Esophagus squamous epithelium (tissue), 4 donors: ENCODE measurements at regions not wholly inside any gene's neighbourhood (a gene's known extent, or its start where the extent isn't known, plus 50 kb on each side); places are given as distances from the start of the nearest gene placed in this dataset.

Experiments
- CTCF ChIP-seq, 6 experiments: fragments of 450-650 bp in 4 of 6; fragments of 200-600 bp in 2 of 6; sonication (generic) in 2 of 6; IDR thresholded peaks; one replicate each; pipeline ENCODE4 v1.5.1; 2016 to 2019; ENCODE audit warnings: antibody characterized with exemption in 6 of 6, mild to moderate bottlenecking in 4 of 6, moderate library complexity in 4 of 6
- POLR2A ChIP-seq, 4 donors: fragments of 450-650 bp; IDR thresholded peaks; one replicate each; pipeline ENCODE4 v1.6.1; 2017; ENCODE audit warnings: antibody characterized with exemption in 4 of 4, mild to moderate bottlenecking in 4 of 4, moderate library complexity in 3 of 4

- TF ChIP-seq CTCF (IDR thresholded peaks at IDR 0.05), result no peak
- no peak for TF ChIP-seq POLR2A (IDR thresholded peaks at IDR 0.05)
Measured at GRCh38 chr14:97318380-97318779, 521.2 kb downstream of the VRK1 start.
